AG10803 (cell line): ENCODE measurements at regions not wholly inside any gene's neighbourhood (a gene's known extent, or its start where the extent isn't known, plus 50 kb on each side); places are given as distances from the start of the nearest gene placed in this dataset.

Experiments
- DNase-seq: peaks from one replicate; pipeline ENCODE4 v3.0.0; 2010; ENCODE audit warnings: low read depth
- H3K4me3 ChIP-seq: 2 replicates; pipeline ENCODE4 v1.5.1; 2011; ENCODE audit warnings: mild to moderate bottlenecking, low read length, control low read depth
- TF ChIP-seq, protein P1 (sequence below): conservative IDR thresholded peaks from 2 replicates; pipeline ENCODE4 v1.5.1; 2011; ENCODE audit warnings: mild to moderate bottlenecking, low read length, control low read depth, inconsistent platforms

DNA sequence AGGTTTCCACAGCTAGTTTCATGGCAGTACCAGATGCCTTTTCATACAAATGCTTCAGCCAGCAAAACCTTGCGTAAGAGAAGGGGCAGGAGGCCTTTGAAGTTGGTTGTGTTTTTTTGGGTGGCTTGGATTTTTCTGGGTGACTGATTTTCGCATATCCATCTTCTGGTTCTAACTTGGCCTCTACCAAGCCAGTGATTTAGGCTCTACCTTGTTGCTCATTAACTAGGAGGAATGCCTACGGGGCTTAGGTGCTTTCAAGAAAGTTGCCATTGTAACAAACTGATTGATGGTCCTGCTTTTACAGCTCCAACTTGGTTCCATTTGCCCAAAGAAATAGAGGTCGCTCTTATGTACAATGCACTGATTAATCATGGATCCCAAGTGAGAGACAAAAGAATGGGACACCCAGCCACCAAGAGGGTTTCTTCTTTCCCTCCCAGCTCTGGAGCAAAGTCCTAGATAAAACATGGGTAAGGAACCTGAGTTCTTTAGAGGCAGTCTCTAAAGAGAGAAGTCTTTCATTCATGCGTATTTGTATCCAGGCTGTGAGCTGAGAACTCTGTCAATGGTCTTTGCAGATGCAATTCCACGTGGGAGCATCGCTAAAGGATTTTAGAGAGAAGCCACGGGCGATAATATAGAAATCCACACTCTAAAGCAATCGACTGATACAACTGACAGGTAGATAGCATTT, 92.1 kb upstream of the FGFR2 start:
- no peak for DNase-seq
- TF ChIP-seq, protein P1, sequence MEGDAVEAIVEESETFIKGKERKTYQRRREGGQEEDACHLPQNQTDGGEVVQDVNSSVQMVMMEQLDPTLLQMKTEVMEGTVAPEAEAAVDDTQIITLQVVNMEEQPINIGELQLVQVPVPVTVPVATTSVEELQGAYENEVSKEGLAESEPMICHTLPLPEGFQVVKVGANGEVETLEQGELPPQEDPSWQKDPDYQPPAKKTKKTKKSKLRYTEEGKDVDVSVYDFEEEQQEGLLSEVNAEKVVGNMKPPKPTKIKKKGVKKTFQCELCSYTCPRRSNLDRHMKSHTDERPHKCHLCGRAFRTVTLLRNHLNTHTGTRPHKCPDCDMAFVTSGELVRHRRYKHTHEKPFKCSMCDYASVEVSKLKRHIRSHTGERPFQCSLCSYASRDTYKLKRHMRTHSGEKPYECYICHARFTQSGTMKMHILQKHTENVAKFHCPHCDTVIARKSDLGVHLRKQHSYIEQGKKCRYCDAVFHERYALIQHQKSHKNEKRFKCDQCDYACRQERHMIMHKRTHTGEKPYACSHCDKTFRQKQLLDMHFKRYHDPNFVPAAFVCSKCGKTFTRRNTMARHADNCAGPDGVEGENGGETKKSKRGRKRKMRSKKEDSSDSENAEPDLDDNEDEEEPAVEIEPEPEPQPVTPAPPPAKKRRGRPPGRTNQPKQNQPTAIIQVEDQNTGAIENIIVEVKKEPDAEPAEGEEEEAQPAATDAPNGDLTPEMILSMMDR = no peak
- no peak overlapping the region for H3K4me3 ChIP-seq

DNA sequence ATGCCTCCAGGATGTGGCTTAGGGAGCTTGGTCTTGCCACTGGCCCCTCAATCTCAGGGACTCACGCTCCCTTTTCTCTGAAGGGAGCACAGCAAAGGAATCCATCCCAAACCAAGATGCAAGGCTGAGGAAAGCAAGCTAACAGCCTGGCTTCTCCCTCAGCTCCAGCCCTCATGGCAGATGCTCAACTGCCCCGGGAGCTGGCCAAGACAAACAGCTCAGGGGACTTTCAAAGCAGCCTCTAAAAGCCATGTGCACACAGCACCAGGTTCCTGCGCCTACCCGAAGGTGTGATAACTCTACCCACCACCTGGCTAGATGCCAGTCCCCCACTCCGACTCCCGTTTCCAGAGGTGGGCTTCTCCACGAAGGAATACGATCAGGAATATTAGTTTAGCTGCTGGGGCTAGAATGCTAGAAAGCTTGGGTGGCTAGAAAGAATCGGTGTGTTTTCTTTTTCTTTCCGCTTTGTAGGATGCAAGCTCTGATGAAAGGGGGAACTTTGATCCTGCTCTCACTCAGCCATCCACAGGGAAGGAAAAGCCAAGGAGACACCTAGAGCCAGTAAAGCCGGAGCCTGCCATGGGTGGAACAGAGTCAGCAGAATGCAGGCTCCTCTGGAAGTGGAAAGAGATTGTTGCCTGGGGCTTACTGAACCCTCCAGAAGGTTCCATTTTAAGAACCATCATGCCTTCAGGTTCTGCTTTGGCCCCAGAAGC, 89.0 kb upstream of the FGFR2 start:
- TF ChIP-seq, protein P1 = no peak
- no peak overlapping the region for H3K4me3 ChIP-seq
- DNase-seq = no peak

DNA sequence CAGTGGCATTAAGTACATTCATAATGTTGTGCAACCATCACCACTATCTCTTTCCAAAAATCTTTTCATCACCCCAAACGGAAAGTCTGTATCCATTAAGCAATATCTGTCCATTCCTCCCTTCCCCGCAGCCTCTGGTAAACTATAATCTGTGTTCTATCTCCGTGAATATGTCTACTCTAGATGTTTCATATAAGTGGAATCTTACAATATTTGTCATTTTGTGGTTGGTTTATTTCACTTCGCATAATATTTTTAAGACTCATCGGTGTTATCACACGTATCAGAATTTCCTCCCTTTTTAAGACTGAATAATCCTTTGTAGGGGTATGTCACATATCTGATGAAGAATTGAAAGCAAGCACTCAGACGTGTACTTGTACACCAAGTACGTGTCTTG, 86.0 kb upstream of the FGFR2 start:
- H3K4me3 ChIP-seq = no peak overlapping the region
- TF ChIP-seq, protein P1 = no peak
- peak; percentile 2 for DNase-seq

DNA sequence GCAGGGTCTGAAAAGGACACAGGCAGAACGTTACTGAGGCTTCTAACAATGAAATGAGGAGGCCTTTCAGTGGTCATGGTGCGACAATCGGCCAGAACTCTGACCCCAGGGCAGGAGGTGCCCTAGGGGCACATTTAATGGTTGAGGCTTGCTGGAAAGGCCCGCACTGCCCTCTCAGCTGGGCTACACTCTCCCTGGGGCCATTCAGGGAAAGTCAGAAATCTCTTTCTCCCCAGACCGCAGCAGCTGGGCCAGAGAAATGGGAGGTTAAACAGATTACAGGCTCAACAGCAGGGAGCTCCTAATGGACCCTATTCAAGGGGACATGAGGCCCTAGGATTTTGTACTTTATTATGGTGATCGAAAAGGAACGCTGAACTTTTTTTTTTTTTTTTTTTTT, 85.6 kb upstream of the FGFR2 start:
- TF ChIP-seq, protein P1 = no peak
- no peak for DNase-seq
- no peak overlapping the region for H3K4me3 ChIP-seq

DNA sequence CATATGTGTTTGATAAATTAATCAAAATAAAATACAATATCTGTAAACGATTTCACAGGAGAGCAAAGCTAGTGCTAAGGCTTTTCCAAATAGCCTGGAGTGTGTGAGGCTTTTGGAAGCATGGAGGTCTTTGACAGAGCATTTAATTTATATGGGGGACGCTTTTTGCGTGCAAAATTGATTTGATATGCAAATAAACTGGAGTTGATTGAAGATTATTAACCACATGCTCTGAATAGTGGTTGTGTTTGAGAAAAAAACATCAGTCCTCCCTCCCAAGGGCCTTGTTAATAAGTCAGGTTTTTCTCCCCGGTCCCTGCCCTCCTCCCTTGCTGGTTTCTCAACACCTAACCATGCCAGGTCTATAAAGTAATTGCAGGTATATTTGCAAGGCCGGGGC, 85.1 kb upstream of the FGFR2 start:
- no peak overlapping the region for H3K4me3 ChIP-seq
- TF ChIP-seq, protein P1 = no peak
- no peak for DNase-seq

DNA sequence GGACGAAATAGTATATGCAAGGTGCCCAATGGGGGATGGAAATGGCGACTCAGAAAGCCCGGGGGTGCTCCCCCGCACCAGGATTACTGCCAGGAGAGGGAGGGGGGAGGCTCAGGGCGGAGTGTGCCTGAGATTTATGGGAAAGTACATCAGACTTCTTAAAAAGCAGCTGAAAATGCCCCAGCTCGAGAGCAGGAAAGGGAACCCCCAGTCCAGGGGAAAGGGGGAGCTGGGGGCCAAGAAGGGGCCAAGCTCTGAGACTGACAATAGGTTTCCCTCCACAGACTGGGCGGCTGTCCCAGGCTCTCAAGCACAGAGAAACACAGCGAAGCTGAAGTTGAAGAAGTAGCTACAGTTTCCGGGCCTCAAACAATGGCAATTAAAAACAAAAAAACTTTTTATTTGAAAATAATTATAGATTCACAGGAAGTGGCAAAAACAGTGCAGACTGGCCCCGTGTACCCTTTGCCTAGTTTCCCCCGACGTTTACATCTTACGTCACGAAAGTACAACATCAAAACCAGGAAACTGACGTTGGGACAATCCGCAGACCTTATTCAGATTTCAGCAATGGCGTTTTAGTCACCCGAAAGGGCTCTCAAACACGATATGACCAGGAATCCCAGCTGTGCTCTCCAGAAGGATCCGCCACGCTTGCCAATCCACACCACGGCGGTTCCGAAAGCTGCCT, 83.9 kb upstream of the FGFR2 start:
- DNase-seq = no peak
- TF ChIP-seq, protein P1 = no peak
- H3K4me3 ChIP-seq = no peak overlapping the region
